OCI-LY1 (cell line): ENCODE measurements at regions not wholly inside any gene's neighbourhood (a gene's known extent, or its start where the extent isn't known, plus 50 kb on each side); places are given as distances from the start of the nearest gene placed in this dataset.

Experiments used
- H2AFZ ChIP-seq: fragments of 200-600 bp; sonication (generic), shearing (Covaris generic); 2 replicates; pipeline ENCODE4 v1.6.0; 2014; ENCODE audit warnings: antibody characterized with exemption, mild to moderate bottlenecking, low read length
- H3F3A ChIP-seq: fragments of 200-600 bp; sonication (generic), shearing (Covaris generic); 2 replicates; pipeline ENCODE4 v1.6.0; 2014; ENCODE audit warnings: mild to moderate bottlenecking, antibody characterized with exemption, low read length, moderate library complexity; ENCODE audit not compliant: insufficient read depth
- H3K27ac ChIP-seq: fragments of 200-600 bp; sonication (generic); 2 replicates; pipeline ENCODE4 v1.5.1; 2014; ENCODE audit warnings: low read length, mixed run types, mild to moderate bottlenecking, low read depth; ENCODE audit not compliant: poor library complexity, severe bottlenecking
- H3K27me3 ChIP-seq: fragments of 200-600 bp; sonication (generic); 2 replicates; pipeline ENCODE4 v1.6.0; 2014; ENCODE audit warnings: antibody characterized with exemption, mild to moderate bottlenecking, low read length, moderate library complexity; ENCODE audit not compliant: insufficient read depth
- H3K36me3 ChIP-seq: fragments of 200-600 bp; sonication (generic); 2 replicates; pipeline ENCODE4 v1.6.1; 2014; ENCODE audit warnings: mild to moderate bottlenecking, antibody characterized with exemption, low read length, moderate library complexity, mixed read lengths; ENCODE audit not compliant: insufficient read depth
- H3K4me1 ChIP-seq: fragments of 200-600 bp; sonication (generic); 2 replicates; pipeline ENCODE4 v1.5.1; 2014; ENCODE audit warnings: mild to moderate bottlenecking, low read length, moderate library complexity; ENCODE audit not compliant: insufficient read depth, severe bottlenecking
- H3K4me2 ChIP-seq: fragments of 200-600 bp; sonication (generic), shearing (Covaris generic); 2 replicates; pipeline ENCODE4 v1.6.1; 2014; ENCODE audit warnings: low read length
- H3K4me3 ChIP-seq: fragments of 200-600 bp; sonication (generic); 2 replicates; pipeline ENCODE4 v1.5.1; 2014; ENCODE audit warnings: low read length, low read depth, mild to moderate bottlenecking, mixed read lengths; ENCODE audit not compliant: poor library complexity, severe bottlenecking
- H3K79me2 ChIP-seq: fragments of 200-600 bp; shearing (Covaris generic); 2 replicates; pipeline ENCODE4 v1.6.1; 2016; ENCODE audit warnings: mixed run types, low read length, mixed read lengths; ENCODE audit not compliant: insufficient read depth
- H3K9ac ChIP-seq: fragments of 200-600 bp; sonication (generic), shearing (Covaris generic); 2 replicates; pipeline ENCODE4 v1.6.1; 2014; ENCODE audit warnings: mild to moderate bottlenecking, low read length, mixed read lengths
- H3K9me2 ChIP-seq: fragments of 200-600 bp; sonication (generic), shearing (Covaris generic); 2 replicates; pipeline ENCODE4 v1.6.1; 2014; ENCODE audit warnings: low read depth, mild to moderate bottlenecking, low read length, mixed read lengths
- H3K9me3 ChIP-seq: fragments of 200-600 bp; shearing (Covaris generic); 2 replicates; pipeline ENCODE4 v1.6.1; 2014; ENCODE audit warnings: low read length, mixed read lengths
- H4K20me1 ChIP-seq: fragments of 200-600 bp; sonication (generic), shearing (Covaris generic); 2 replicates; pipeline ENCODE4 v1.6.0; 2016; ENCODE audit warnings: mild to moderate bottlenecking, low read length; ENCODE audit not compliant: insufficient read depth
- CTCF ChIP-seq: fragments of 200-600 bp; sonication (generic), shearing (Covaris generic); IDR thresholded peaks from 2 replicates; pipeline ENCODE4 v1.5.1; 2017; ENCODE audit warnings: mild to moderate bottlenecking, antibody characterized with exemption, low read length, moderate library complexity, mixed read lengths
- EZH2 ChIP-seq: fragments of 200-600 bp; sonication (generic), shearing (Covaris generic); IDR thresholded peaks from 2 replicates; pipeline ENCODE4 v1.8.0; 2017; ENCODE audit warnings: borderline replicate concordance, mixed run types, mild to moderate bottlenecking, antibody characterized with exemption, low read length, moderate library complexity, mixed read lengths

DNA sequence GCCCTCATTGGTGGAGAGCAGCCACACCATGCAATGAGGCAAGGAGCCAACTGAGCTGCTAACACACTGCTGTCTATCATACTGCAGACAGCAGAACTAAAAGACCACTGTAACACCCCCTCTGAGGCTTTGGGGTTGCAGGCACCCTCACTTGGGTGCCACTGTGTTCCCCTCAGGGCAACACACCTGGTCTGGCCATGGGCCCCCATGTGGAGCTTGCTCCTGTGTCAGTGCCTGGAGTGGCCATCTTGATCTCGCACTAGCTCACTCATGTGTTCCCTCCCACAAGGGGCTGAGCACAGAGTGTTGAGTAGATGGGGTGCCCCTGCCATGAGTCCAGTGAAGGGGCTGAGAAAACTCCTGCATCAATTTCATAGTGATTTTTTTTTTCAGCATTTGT lies 532.4 kb upstream of the FTMT start:
- Histone ChIP-seq H3K79me2 (no peaks in the 10 kb centered on the region), H3K9ac (no peak overlapping the region), H3K4me2 (no peak overlapping the region), H3K27ac (no peak overlapping the region), H4K20me1 (no peaks in the 10 kb centered on the region), H3K4me3 (no peak overlapping the region), H3K9me3 (no peaks in the 10 kb centered on the region), H3K27me3 (no peaks in the 10 kb centered on the region), H3K36me3 (no peaks in the 10 kb centered on the region), H3F3A (no peaks in the 10 kb centered on the region), H2AFZ (no peak overlapping the region), H3K9me2 (no peaks in the 10 kb centered on the region), H3K4me1 (no peaks in the 10 kb centered on the region)
- no peak for TF ChIP-seq EZH2
- no peak for TF ChIP-seq CTCF

GRCh38 chr5:121325930-121326329 lies 525.8 kb upstream of the FTMT start:
- no peak overlapping the region for H3K27ac ChIP-seq
- H3K79me2 ChIP-seq: no peaks in the 10 kb centered on the region
- no peak overlapping the region for H3K9ac ChIP-seq
- H4K20me1 ChIP-seq: no peaks in the 10 kb centered on the region
- H3F3A ChIP-seq: no peaks in the 10 kb centered on the region
- H3K27me3 ChIP-seq: no peaks in the 10 kb centered on the region
- no peak overlapping the region for H3K4me2 ChIP-seq
- TF ChIP-seq CTCF (no peak), EZH2 (no peak)
- no peaks in the 10 kb centered on the region for H3K9me3 ChIP-seq
- no peaks in the 10 kb centered on the region for H3K36me3 ChIP-seq
- no peak overlapping the region for H3K4me3 ChIP-seq
- no peak overlapping the region for H2AFZ ChIP-seq
- H3K9me2 ChIP-seq: no peaks in the 10 kb centered on the region
- no peaks in the 10 kb centered on the region for H3K4me1 ChIP-seq

- Histone ChIP-seq H2AFZ (no peak overlapping the region), H3K4me3 (no peak overlapping the region), H3K27me3 (no peaks in the 10 kb centered on the region), H3K9ac (no peak overlapping the region), H3F3A (no peaks in the 10 kb centered on the region), H3K4me1 (no peaks in the 10 kb centered on the region), H3K79me2 (no peaks in the 10 kb centered on the region), H3K27ac (no peak overlapping the region), H3K36me3 (no peaks in the 10 kb centered on the region), H3K9me3 (no peaks in the 10 kb centered on the region), H3K4me2 (no peak overlapping the region), H4K20me1 (no peaks in the 10 kb centered on the region), H3K9me2 (no peaks in the 10 kb centered on the region)
- TF ChIP-seq CTCF (no peak), EZH2 (no peak)
Measured at GRCh38 chr5:121350181-121350930, 501.3 kb upstream of the FTMT start.
